SK-N-SH treated with all-trans-retinoic acid at 6 μM for 48 hours (cell line): ENCODE measurements at regions not wholly inside any gene's neighbourhood (a gene's known extent, or its start where the extent isn't known, plus 50 kb on each side); places are given as distances from the start of the nearest gene placed in this dataset.

Experiments
- ARNTL ChIP-seq: fragments of 450-650 bp; formaldehyde crosslinking; IDR thresholded peaks from 2 replicates; pipeline ENCODE4 v1.5.0; 2020; ENCODE audit warnings: low read depth, mild to moderate bottlenecking, moderate library complexity, borderline replicate concordance
- BACH2 ChIP-seq: fragments of 250-450 bp; sonication (Bioruptor Pico); IDR thresholded peaks from 2 replicates; pipeline ENCODE4 v1.9.0; 2021; ENCODE audit warnings: mild to moderate bottlenecking, borderline replicate concordance
- CREB5 ChIP-seq: fragments of 250-450 bp; sonication (Bioruptor Pico); IDR thresholded peaks from 2 replicates; pipeline ENCODE4 v1.5.1; 2020; ENCODE audit warnings: low read depth, mild to moderate bottlenecking, moderate library complexity
- CSDC2 ChIP-seq: fragments of 250-450 bp; sonication (Bioruptor Pico); IDR thresholded peaks from 2 replicates; pipeline ENCODE4 v1.5.0; 2020; ENCODE audit warnings: mild to moderate bottlenecking, moderate library complexity
- OSR1 ChIP-seq: fragments of 250-450 bp; sonication (Bioruptor Pico); IDR thresholded peaks from 2 replicates; pipeline ENCODE4 v1.8.0; 2022; ENCODE audit warnings: moderate library complexity, mild to moderate bottlenecking, inconsistent platforms
- PATZ1 ChIP-seq: fragments of 250-450 bp; sonication (Bioruptor Pico); IDR thresholded peaks from 2 replicates; pipeline ENCODE4 v1.8.0; 2020; ENCODE audit warnings: mild to moderate bottlenecking, moderate library complexity, borderline replicate concordance
- POU6F1 ChIP-seq: fragments of 250-450 bp; sonication (Bioruptor Pico); IDR thresholded peaks from 2 replicates; pipeline ENCODE4 v1.8.0; 2021; ENCODE audit warnings: low read depth, mild to moderate bottlenecking, moderate library complexity, borderline replicate concordance
- RARB ChIP-seq: fragments of 250-450 bp; sonication (Bioruptor Pico); IDR thresholded peaks from 2 replicates; pipeline ENCODE4 v1.8.0; 2021; ENCODE audit warnings: mild to moderate bottlenecking, moderate library complexity
- SNAI2 ChIP-seq: fragments of 250-450 bp; sonication (Bioruptor Pico); IDR thresholded peaks from 2 replicates; pipeline ENCODE4 v1.5.0; 2020; ENCODE audit warnings: mild to moderate bottlenecking, moderate library complexity
- TCF4 ChIP-seq: fragments of 250-450 bp; sonication (Bioruptor Pico); IDR thresholded peaks from 2 replicates; pipeline ENCODE4 v1.8.0; 2021; ENCODE audit warnings: mild to moderate bottlenecking, moderate library complexity, borderline replicate concordance
- TOX ChIP-seq: fragments of 250-450 bp; sonication (Bioruptor Pico); IDR thresholded peaks from 2 replicates; pipeline ENCODE4 v1.8.0; 2021; ENCODE audit warnings: mild to moderate bottlenecking, moderate library complexity, borderline replicate concordance
- ZNF70 ChIP-seq: fragments of 450-650 bp; formaldehyde crosslinking; IDR thresholded peaks from 2 replicates; pipeline ENCODE4 v1.5.0; 2020; ENCODE audit warnings: mild to moderate bottlenecking, moderate library complexity

- TF ChIP-seq RARB (no peak), CREB5 (CRISPR knock-in tag) (no peak), ARNTL (CRISPR knock-in tag) (no peak), CSDC2 (no peak), SNAI2 (CRISPR knock-in tag) (no peak), BACH2 (CRISPR knock-in tag) (no peak), ZNF70 (no peak), TOX (CRISPR knock-in tag) (no peak), TCF4 (CRISPR knock-in tag) (no peak), PATZ1 (CRISPR knock-in tag) (no peak), POU6F1 (CRISPR knock-in tag) (no peak), OSR1 (CRISPR knock-in tag) (no peak)
Measured at GRCh38 chr12:93133361-93133760, 204.3 kb upstream of the EEA1 start.
